ENCODE measurements at regions not wholly inside any gene's neighbourhood (a gene's known extent, or its start where the extent isn't known, plus 50 kb on each side); places are given as distances from the start of the nearest gene placed in this dataset.
"Not testable (repeated sequence)": the region's sequence is repeated elsewhere in the genome, so short reads cannot be mapped to it uniquely, and the experiment has no call there.

DNA sequence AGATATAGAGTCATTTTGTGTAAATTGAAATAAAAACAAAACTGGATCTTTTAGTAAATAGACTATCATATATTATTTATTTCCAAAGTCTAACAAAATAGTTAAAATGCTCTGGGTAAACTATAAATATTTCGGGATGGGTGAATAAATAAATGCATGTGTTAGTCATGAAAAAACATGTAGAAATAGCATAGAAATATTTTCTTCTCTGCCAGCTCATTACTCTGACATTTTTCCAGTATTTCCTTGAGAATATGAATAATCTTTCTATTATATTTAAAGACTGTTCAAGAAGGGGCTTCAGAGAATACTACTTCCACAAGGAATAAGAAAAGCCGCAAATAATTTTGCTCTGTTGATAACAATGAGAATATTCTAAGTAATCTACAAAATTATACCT, 880.4 kb downstream of the TRIB2 start:
- DNase-seq (ENCODE audit: low read depth in 3 of 3), result no peak

GRCh38 chr2:13601506-13601905, 884.8 kb downstream of the TRIB2 start:
- DNase-seq (ENCODE audit: low read depth in 3 of 3), result no peak

GRCh38 chr2:13604951-13605661, 888.4 kb downstream of the TRIB2 start:
- no peak for DNase-seq (ENCODE audit: low read depth in 3 of 3)

DNA sequence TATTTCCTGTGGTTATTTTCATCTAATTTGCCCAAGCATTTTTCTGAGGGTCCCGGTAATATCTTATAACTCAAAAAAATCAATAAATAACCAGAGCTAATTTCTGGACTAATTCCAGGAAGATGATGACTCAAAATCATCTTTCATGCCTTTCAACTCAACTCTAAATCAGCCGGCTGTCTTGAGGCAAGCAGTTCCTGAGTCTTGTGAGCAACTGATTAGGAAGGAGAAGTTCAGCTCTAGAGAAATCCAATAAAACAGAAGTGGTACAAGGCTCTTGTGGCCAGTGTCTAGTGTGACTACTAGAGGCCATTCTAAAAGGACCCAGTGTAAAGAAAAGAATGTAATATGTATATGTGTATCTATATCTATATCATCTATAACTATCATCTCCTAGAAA, 890.4 kb downstream of the TRIB2 start:
- no peak for DNase-seq (ENCODE audit: low read depth in 3 of 3)

GRCh38 chr2:13611939-13612338, 895.2 kb downstream of the TRIB2 start:
- DNase-seq (ENCODE audit: low read depth in 3 of 3), result no peak

DNA sequence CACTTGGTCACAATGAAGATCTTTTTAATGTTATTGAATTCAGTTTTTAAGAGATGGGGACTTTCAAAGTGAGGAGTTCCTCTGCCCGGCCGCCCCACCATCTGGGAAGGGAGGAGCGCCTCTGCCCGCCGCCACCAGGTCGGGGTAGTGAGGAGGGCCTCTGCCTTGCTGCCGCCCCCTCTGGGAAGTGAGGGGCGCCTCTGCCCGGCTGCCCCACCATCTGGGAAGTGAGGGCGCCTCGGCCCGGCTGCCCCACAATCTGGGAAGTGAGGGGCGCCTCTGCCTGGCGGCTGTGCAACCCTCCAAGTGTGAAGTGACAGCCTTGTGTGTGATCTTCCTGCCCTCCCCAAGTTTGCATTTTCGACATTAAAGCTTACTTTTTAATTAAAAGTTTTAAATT, 899.3 kb downstream of the TRIB2 start:
- no peak for DNase-seq (ENCODE audit: low read depth in 3 of 3)

GRCh38 chr2:13616616-13617015, 899.9 kb downstream of the TRIB2 start:
- DNase-seq (ENCODE audit: low read depth in 3 of 3), result no peak

GRCh38 chr2:13628122-13628521, 911.4 kb downstream of the TRIB2 start:
- no peak for DNase-seq (ENCODE audit: low read depth in 3 of 3)

GRCh38 chr2:13638181-13638580, 921.4 kb downstream of the TRIB2 start:
- DNase-seq (ENCODE audit: low read depth in 3 of 3), result no peak

GRCh38 chr2:13649918-13650317, 933.2 kb downstream of the TRIB2 start:
- no peak for DNase-seq (ENCODE audit: low read depth in 3 of 3)

GRCh38 chr2:13650586-13651180, 933.9 kb downstream of the TRIB2 start:
- DNase-seq (ENCODE audit: low read depth in 3 of 3), result no peak

GRCh38 chr2:13651684-13652131, 935.0 kb downstream of the TRIB2 start:
- DNase-seq (ENCODE audit: low read depth in 3 of 3), result no peak

DNA sequence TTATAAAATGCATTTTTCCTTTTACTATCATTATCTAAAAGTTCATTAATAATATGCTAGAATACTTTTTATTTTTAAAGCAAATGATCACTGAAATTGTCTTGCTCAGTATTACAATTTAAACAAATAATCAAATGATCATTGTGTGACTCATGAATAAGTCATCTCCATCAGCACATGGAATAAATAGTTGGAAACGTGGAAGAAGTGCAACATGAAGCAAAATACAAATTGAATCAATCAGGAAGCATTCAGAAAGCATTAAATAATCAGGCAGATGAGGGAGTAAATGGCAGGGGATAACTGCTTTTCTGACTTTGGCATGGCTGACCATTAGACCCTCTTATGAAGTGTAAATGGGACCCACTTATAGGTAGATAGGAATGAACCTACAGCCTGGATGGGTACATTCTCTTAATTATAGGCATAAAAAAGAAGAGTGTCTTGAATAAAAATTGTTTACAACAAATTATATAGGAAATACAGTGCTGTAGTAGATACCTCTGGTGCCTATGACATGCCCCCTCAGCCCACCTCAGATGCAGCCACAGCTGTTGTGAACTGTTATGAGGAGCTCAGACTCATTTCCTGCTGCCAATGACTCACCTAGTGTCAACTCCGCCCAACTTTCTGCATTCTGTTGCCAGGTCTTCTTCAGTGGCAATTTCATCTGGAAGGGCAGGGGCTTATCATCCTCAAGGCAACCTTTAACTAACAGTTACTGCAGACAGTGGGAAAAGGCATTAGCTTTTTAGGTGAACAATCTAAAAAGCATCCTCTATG, 936.0 kb downstream of the TRIB2 start:
- no peak for DNase-seq (ENCODE audit: low read depth in 3 of 3)

DNA sequence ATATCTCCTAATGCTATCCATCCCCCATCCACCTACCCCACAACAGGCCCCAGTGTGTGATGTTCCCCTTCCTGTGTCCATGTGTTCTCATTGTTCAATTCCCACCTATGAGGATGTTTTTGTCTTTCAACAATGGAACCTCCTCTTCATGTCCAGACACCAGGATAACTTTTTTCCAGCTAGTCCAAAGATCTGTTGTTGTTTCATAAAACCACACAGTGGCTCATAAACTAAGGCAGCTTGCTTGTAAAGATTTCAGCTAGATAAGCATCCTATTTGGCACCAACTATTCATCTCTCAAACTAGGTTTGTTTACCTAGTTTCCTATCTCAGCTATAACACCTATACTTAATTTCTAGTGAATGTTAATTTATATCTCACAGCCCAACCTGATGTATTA, 937.7 kb downstream of the TRIB2 start:
- no peak for DNase-seq (ENCODE audit: low read depth in 3 of 3)

- DNase-seq (ENCODE audit: low read depth in 3 of 3), result no peak
Measured at GRCh38 chr2:13660231-13660630, 943.5 kb downstream of the TRIB2 start.

- DNase-seq (ENCODE audit: low read depth in 3 of 3), result no peak
Measured at GRCh38 chr2:13662055-13662454, 945.3 kb downstream of the TRIB2 start.

GRCh38 chr2:13666582-13667414, 950.1 kb downstream of the TRIB2 start:
- DNase-seq (ENCODE audit: low read depth in 3 of 3), result no peak

DNA sequence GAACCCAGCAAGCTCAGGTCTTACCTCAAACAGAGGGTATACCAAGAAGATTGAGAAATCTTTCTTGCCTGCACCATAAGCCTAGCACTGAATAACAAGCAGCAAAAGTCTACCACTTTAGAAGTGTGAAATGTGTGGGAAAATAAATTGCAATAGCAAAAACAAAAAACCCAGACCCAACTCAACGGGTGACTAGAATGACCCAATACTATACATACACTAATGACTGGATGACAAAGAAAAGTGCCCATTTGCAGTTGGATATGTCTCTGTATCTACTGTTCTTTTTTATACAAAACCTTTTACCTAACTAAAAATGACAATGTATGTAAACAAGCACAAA, 950.6 kb downstream of the TRIB2 start:
- no peak for DNase-seq (ENCODE audit: low read depth in 3 of 3)

GRCh38 chr2:13669607-13670006, 952.9 kb downstream of the TRIB2 start:
- DNase-seq (ENCODE audit: low read depth in 3 of 3), result no peak

GRCh38 chr2:13673821-13674220, 957.1 kb downstream of the TRIB2 start:
- DNase-seq (ENCODE audit: low read depth in 3 of 3), result not testable (repeated sequence)

DNA sequence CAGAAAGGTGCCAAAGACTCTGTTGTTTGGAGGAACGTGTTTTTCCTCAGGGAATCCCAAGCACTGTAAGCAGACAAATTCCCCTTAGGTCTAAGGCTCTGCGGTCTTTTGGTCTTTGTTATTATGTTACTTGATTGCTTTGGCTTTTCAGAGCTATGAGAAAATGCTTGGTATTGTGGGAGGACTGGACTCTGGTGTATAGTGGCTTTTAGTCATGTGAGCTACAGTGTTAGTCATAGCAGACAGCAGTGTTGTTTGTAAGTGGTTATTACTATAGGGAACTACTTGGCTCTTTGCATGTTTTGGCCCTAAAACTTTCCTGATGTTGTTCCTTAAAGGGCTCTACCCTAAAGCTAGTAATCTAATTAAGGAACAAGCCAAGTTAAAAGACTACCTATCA, 956.2 kb upstream of the LRATD1 start:
- DNase-seq (ENCODE audit: low read depth in 3 of 3), result no peak

DNA sequence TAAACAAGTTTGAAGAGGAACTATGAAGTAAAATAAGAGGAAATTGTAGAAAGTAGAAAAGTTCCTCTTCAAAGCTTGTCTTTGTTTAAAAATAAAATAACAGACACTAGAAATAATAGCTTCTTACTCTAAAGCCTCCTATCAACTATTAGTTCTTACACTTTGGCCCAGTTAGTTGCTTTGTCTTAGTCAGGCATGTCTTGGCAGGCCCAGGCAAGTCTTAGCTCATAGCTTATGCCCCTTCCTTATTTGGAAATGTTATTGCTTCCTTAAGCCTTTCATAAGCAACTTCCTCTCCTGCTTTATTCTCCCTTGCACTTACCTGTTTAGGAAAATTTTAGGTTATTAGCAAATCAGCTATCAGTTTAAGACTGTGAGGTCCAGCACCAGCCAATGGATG, 950.6 kb upstream of the LRATD1 start:
- no peak for DNase-seq (ENCODE audit: low read depth in 3 of 3)
